ENCODE measurements at regions not wholly inside any gene's neighbourhood (a gene's known extent, or its start where the extent isn't known, plus 50 kb on each side); places are given as distances from the start of the nearest gene placed in this dataset.

GRCh38 chr14:65958664-65959562 lies 527.3 kb upstream of the CCDC196 start:
- TF ChIP-seq CTCF (IDR thresholded peaks at IDR 0.05), result no peak
- DNase-seq (ENCODE audit: low spot score) (no peak), ATAC-seq (ENCODE audit: low FRiP score) (no peak)

GRCh38 chr14:65959563-65960024 lies 526.6 kb upstream of the CCDC196 start:
- no peak for ATAC-seq (ENCODE audit: low FRiP score)
- DNase-seq (ENCODE audit: low spot score), result no peak
- TF ChIP-seq CTCF (IDR thresholded peaks at IDR 0.05), result no peak

GRCh38 chr14:65961004-65961403 lies 525.2 kb upstream of the CCDC196 start:
- ATAC-seq (ENCODE audit: low FRiP score) (no peak), DNase-seq (ENCODE audit: low spot score) (no peak)
- no peak for TF ChIP-seq CTCF (IDR thresholded peaks at IDR 0.05)

GRCh38 chr14:65962952-65963351 lies 523.2 kb upstream of the CCDC196 start:
- no peak for TF ChIP-seq CTCF (IDR thresholded peaks at IDR 0.05)
- DNase-seq (ENCODE audit: low spot score) (no peak), ATAC-seq (ENCODE audit: low FRiP score) (no peak)

GRCh38 chr14:65964366-65964765 lies 521.8 kb upstream of the CCDC196 start:
- DNase-seq (ENCODE audit: low spot score) (no peak), ATAC-seq (ENCODE audit: low FRiP score) (no peak)
- TF ChIP-seq CTCF (IDR thresholded peaks at IDR 0.05), result no peak

GRCh38 chr14:65966188-65966587 lies 520.0 kb upstream of the CCDC196 start:
- ATAC-seq (ENCODE audit: low FRiP score) (no peak), DNase-seq (ENCODE audit: low spot score) (no peak)
- TF ChIP-seq CTCF (IDR thresholded peaks at IDR 0.05), result no peak

GRCh38 chr14:65972346-65972870 lies 513.8 kb upstream of the CCDC196 start:
- ATAC-seq (ENCODE audit: low FRiP score) (no peak), DNase-seq (ENCODE audit: low spot score) (no peak)
- TF ChIP-seq CTCF (IDR thresholded peaks at IDR 0.05), result no peak

Data from omental fat pad (tissue), 3 donors.